Transverse colon (tissue), 4 donors: ENCODE measurements at regions not wholly inside any gene's neighbourhood (a gene's known extent, or its start where the extent isn't known, plus 50 kb on each side); places are given as distances from the start of the nearest gene placed in this dataset.

Experiments used
- DNase-seq: peaks from one replicate; pipeline ENCODE4 v3.0.0-alpha.2; 2019
- H3K27ac ChIP-seq, 4 donors: fragments of 200-600 bp; sonication (generic); 2 replicates each; pipeline ENCODE4 v1.5.1; 2016 to 2018; ENCODE audit warnings: inconsistent platforms in 4 of 4
- H3K27me3 ChIP-seq: fragments of 200-600 bp; sonication (generic); 2 replicates; pipeline ENCODE4 v1.5.1; 2017; ENCODE audit warnings: inconsistent platforms
- H3K36me3 ChIP-seq, 4 donors: fragments of 200-600 bp; sonication (generic); 2 replicates each; pipeline ENCODE4 v1.5.1; 2017 to 2019; ENCODE audit warnings: inconsistent platforms in 4 of 4
- H3K4me1 ChIP-seq, 4 donors: fragments of 200-600 bp; sonication (generic); 2 replicates each; pipeline ENCODE4 v1.5.1; 2017 to 2020; ENCODE audit warnings: inconsistent platforms in 4 of 4
- H3K4me3 ChIP-seq, 4 donors: fragments of 200-600 bp; sonication (generic); 1 replicate in 1 of 4; 2 replicates in 3 of 4; pipeline versions ENCODE4 v1.5.1 to v1.6.1; 2017 to 2019; ENCODE audit warnings: inconsistent platforms in 4 of 4
- H3K9me3 ChIP-seq, 2 donors: fragments of 200-600 bp; sonication (generic); 2 replicates each; pipeline ENCODE4 v1.5.1; 2017 to 2019; ENCODE audit warnings: inconsistent platforms in 2 of 2
- EP300 ChIP-seq: sonication (generic); formaldehyde crosslinking; IDR thresholded peaks from one replicate; pipeline ENCODE4 v1.6.1; 2017; ENCODE audit warnings: antibody characterized with exemption, low read depth
- POLR2A ChIP-seq: fragments of 450-650 bp; IDR thresholded peaks from one replicate; pipeline ENCODE4 v1.6.1; 2016; ENCODE audit warnings: antibody characterized with exemption, mild to moderate bottlenecking, moderate library complexity
- POLR2AphosphoS5 ChIP-seq, 3 donors: sonication (generic); formaldehyde crosslinking; IDR thresholded peaks; one replicate each; pipeline ENCODE4 v1.6.1; 2016; ENCODE audit warnings: antibody characterized with exemption in 3 of 3
- WGBS, 2 donors: methylation state at CpG; one replicate each; pipeline ENCODE4 v1.1.5; 2018; ENCODE audit warnings: low coverage in 1 of 2; 5-methylcytosine and 5-hydroxymethylcytosine counted together
- in situ Hi-C, 4 donors: fragments of 200-750 bp; cut with MboI; loops; one replicate each; pipeline versions ENCODE4 v1.15.0 to v1.15.1; 2017; ENCODE audit warnings: low sequenced_read_pairs in 3 of 4, low pct_ligation_motif_present in 1 of 4, low pct_unique_long_range_greater_than_20kb in 1 of 4
- intact Hi-C: fragments of 100-400 bp; cut with DNase I; formaldehyde crosslinking; loops from one replicate; pipeline ENCODE4 v1.15.1; 2023; ENCODE audit warnings: low total_unique reads
- TF ChIP-seq, protein P1 (sequence below), 5 experiments: fragments of 200-600 bp in 3 of 5; fragments of 450-650 bp in 2 of 5; sonication (generic) in 3 of 5; IDR thresholded peaks; 1 replicate in 2 of 5; 2 replicates in 3 of 5; pipeline ENCODE4 v1.5.1; 2016 to 2017; ENCODE audit warnings: antibody characterized with exemption in 5 of 5, inconsistent platforms in 3 of 5, mild to moderate bottlenecking in 2 of 5, moderate library complexity in 1 of 5

DNA sequence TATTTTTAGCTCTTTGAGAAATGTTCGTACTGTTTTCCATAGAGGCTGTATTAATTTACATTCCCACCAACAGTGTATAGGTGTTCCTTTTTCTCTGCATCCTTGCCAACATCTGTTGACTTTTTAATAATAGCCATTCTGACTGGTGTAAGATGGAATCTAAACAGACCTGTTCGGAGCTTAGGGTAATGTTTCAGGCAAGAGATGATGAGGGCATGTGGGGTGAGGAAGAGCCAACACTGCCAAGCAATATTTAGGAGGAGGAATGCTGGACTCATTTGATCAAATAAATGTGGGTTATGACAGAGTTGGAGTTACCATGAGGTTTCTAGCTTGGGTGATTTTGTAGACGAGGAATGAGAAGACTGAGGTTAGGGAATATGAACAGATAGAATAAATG, 382.9 kb downstream of the KLF12 start:
- Histone ChIP-seq H3K27me3 (no peaks in the 10 kb centered on the region), H3K36me3 (peaks cover 0 to 13% (median 0%) of the 10 kb centered on the region in 4 donors), H3K9me3 (no peaks in the 10 kb centered on the region), H3K4me3 (no peak overlapping the region), H3K4me1 (peaks cover 0 to 10% (median 2%) of the 10 kb centered on the region in 4 donors), H3K27ac (no peak overlapping the region)
- in situ Hi-C loops, result loop anchor here in 3 of 4 donors (25.0 kb wide), 2 partner anchors 536 to 1461 kb away; no protein-coding TSS in a partner anchor
- 80 to 86% methylated on average over 3 of the region's 3 CpGs for WGBS, 2 donors
- no peak for DNase-seq
- TF ChIP-seq POLR2A, result no peak
- TF ChIP-seq, protein P1, sequence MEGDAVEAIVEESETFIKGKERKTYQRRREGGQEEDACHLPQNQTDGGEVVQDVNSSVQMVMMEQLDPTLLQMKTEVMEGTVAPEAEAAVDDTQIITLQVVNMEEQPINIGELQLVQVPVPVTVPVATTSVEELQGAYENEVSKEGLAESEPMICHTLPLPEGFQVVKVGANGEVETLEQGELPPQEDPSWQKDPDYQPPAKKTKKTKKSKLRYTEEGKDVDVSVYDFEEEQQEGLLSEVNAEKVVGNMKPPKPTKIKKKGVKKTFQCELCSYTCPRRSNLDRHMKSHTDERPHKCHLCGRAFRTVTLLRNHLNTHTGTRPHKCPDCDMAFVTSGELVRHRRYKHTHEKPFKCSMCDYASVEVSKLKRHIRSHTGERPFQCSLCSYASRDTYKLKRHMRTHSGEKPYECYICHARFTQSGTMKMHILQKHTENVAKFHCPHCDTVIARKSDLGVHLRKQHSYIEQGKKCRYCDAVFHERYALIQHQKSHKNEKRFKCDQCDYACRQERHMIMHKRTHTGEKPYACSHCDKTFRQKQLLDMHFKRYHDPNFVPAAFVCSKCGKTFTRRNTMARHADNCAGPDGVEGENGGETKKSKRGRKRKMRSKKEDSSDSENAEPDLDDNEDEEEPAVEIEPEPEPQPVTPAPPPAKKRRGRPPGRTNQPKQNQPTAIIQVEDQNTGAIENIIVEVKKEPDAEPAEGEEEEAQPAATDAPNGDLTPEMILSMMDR (IDR thresholded peaks at IDR 0.05), result no peak
- TF ChIP-seq EP300, result no peak
- no peak for TF ChIP-seq POLR2AphosphoS5 (IDR thresholded peaks at IDR 0.05)
- intact Hi-C loops, result no loop called here

DNA sequence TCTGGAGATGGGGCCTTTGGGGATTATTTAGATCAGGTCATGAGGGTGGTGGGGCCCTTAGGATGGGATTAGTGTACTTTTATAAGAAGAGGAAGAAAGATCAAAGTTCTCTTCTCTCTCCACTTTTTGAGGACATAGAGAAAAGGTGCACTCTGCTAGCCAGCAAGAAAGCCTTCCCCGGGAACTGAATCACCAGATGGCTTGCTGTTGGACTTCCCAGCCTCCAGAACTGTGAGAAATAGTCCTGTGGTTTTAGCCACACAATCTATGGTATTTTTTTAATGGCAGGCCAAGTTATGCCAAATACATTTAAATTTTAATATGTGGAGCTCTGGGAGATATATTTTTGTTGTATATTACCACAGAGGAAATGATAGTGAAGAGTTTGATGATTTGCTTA, 385.8 kb downstream of the KLF12 start:
- 100% methylated on average over 1 of the region's 1 CpG; no CpG with 5 or more reads in 1 of the 2 donors for WGBS, 2 donors
- in situ Hi-C loops, result loop anchor here in 1 of 4 donors (25.0 kb wide), 1 partner anchor 1464 kb away; no protein-coding TSS in a partner anchor
- H3K27ac ChIP-seq, result no peak overlapping the region

DNA sequence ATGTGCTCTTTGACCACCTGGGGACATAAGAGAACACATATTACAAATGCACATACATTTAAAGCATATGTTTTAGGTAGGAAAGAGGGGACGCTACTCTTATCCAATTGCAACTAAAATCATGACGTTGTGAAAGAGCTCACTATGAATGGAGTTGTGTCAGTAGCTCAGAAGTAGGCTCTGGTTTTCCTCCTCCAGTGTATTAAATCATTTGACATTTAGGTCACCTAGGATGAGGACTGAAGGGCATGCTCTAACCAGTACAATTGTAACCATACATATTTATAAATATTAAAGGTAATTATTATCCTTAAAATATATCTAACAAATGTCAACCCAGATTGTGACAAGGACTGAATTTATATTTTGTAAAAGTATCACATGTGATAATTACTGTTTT, 389.0 kb downstream of the KLF12 start:
- no peaks in the 10 kb centered on the region for H3K4me1 ChIP-seq
- no peaks in the 10 kb centered on the region for H3K9me3 ChIP-seq
- 73 to 100% methylated on average over 1 to 2 of the region's 2 CpGs for WGBS, 2 donors
- intact Hi-C loops, result no loop called here
- H3K4me3 ChIP-seq, result no peak overlapping the region
- no peak overlapping the region for H3K27ac ChIP-seq
- TF ChIP-seq POLR2AphosphoS5 (IDR thresholded peaks at IDR 0.05) (no peak), POLR2A (no peak), EP300 (no peak)
- TF ChIP-seq, protein P1 (IDR thresholded peaks at IDR 0.05), result no peak
- DNase-seq, result no peak
- H3K27me3 ChIP-seq, result no peaks in the 10 kb centered on the region
- H3K36me3 ChIP-seq, result peaks cover 0 to 13% (median 0%) of the 10 kb centered on the region in 4 donors
- in situ Hi-C loops, result loop anchor here in 1 of 4 donors (25.0 kb wide), 1 partner anchor 1467 kb away; no protein-coding TSS in a partner anchor

More for the DNA sequence above, 385.8 kb downstream of the KLF12 start:
- TF ChIP-seq EP300 (no peak), POLR2A (no peak), POLR2AphosphoS5 (IDR thresholded peaks at IDR 0.05) (no peak)
- TF ChIP-seq, protein P1 (IDR thresholded peaks at IDR 0.05), result no peak
- no peaks in the 10 kb centered on the region for H3K9me3 ChIP-seq
- H3K4me1 ChIP-seq, result no peaks in the 10 kb centered on the region
- no peak for DNase-seq
- no peaks in the 10 kb centered on the region for H3K27me3 ChIP-seq
- intact Hi-C loops, result no loop called here
- H3K36me3 ChIP-seq, result peaks cover 0 to 13% (median 0%) of the 10 kb centered on the region in 4 donors
- H3K4me3 ChIP-seq, result no peak overlapping the region

GRCh38 chr13:73742982-73743381, 391.2 kb downstream of the KLF12 start:
- Histone ChIP-seq H3K9me3 (no peaks in the 10 kb centered on the region), H3K4me1 (no peaks in the 10 kb centered on the region), H3K27ac (no peak overlapping the region), H3K36me3 (no peaks in the 10 kb centered on the region), H3K27me3 (no peaks in the 10 kb centered on the region), H3K4me3 (no peak overlapping the region)
- no peak for DNase-seq
- intact Hi-C loops, result no loop called here
- in situ Hi-C loops, result loop anchor here in 1 of 4 donors (25.0 kb wide), 1 partner anchor 1469 kb away; no protein-coding TSS in a partner anchor
- WGBS, 2 donors, result 62 to 79% methylated on average over 3 to 4 of the region's 4 CpGs
- TF ChIP-seq EP300 (no peak), POLR2A (no peak), POLR2AphosphoS5 (IDR thresholded peaks at IDR 0.05) (no peak)
- TF ChIP-seq, protein P1 (IDR thresholded peaks at IDR 0.05), result no peak
